GM20000 (cell line): ENCODE measurements at regions not wholly inside any gene's neighbourhood (a gene's known extent, or its start where the extent isn't known, plus 50 kb on each side); places are given as distances from the start of the nearest gene placed in this dataset.

ENCODE experiments used
- DNase-seq: peaks from one replicate; pipeline ENCODE4 v3.0.0; 2012; ENCODE audit warnings: low spot score
- CTCF ChIP-seq: IDR thresholded peaks from 2 replicates; pipeline ENCODE4 v1.5.1; 2012; ENCODE audit warnings: mild to moderate bottlenecking, control low read depth; ENCODE audit errors: extremely low read depth, missing control alignments

- DNase-seq: no peak
- TF ChIP-seq CTCF: no peak
Measured at GRCh38 chr5:173527671-173528070, 88.8 kb downstream of the BOD1 start.

- TF ChIP-seq CTCF: no peak
- no peak for DNase-seq
Measured at GRCh38 chr5:173524136-173524535, 92.3 kb downstream of the BOD1 start.

- no peak for TF ChIP-seq CTCF
- no peak for DNase-seq
Measured at GRCh38 chr5:173523388-173523787, 93.1 kb downstream of the BOD1 start.

- no peak for DNase-seq
- TF ChIP-seq CTCF: no peak
Measured at GRCh38 chr5:173522518-173522917, 93.9 kb downstream of the BOD1 start.

GRCh38 chr5:173518856-173519255 is 97.6 kb downstream of the BOD1 start:
- TF ChIP-seq CTCF: no peak
- no peak for DNase-seq

GRCh38 chr5:173517648-173518047 is 98.8 kb downstream of the BOD1 start:
- no peak for DNase-seq
- no peak for TF ChIP-seq CTCF

GRCh38 chr5:173515526-173515925 is 100.9 kb downstream of the BOD1 start:
- TF ChIP-seq CTCF: no peak

More at GRCh38 chr5:173515526-173515925, 100.9 kb downstream of the BOD1 start:
- DNase-seq: no peak
